Ascending aorta (tissue), 2 donors: ENCODE measurements at regions not wholly inside any gene's neighbourhood (a gene's known extent, or its start where the extent isn't known, plus 50 kb on each side); places are given as distances from the start of the nearest gene placed in this dataset.

Source experiments
- DNase-seq, 2 donors: peaks; one replicate each; pipeline ENCODE4 v3.0.0-alpha.2; 2019; ENCODE audit warnings: low spot score in 2 of 2
- H3K27ac ChIP-seq, 2 donors: fragments of 200-600 bp; sonication (generic); one replicate each; pipeline ENCODE4 v1.5.1; 2016 to 2017; ENCODE audit warnings: mild to moderate bottlenecking in 1 of 2
- H3K27me3 ChIP-seq: fragments of 200-600 bp; sonication (generic); one replicate; pipeline ENCODE4 v1.5.1; 2017
- H3K36me3 ChIP-seq, 2 donors: fragments of 200-600 bp; sonication (generic); one replicate each; pipeline ENCODE4 v1.5.1; 2016
- H3K4me1 ChIP-seq, 2 donors: fragments of 200-600 bp; sonication (generic); one replicate each; pipeline ENCODE4 v1.5.1; 2016 to 2017; ENCODE audit warnings: mild to moderate bottlenecking in 1 of 2
- H3K4me3 ChIP-seq, 2 donors: fragments of 200-600 bp; sonication (generic); one replicate each; pipeline ENCODE4 v1.5.1; 2016 to 2017; ENCODE audit warnings: mild to moderate bottlenecking in 1 of 2
- H3K9me3 ChIP-seq, 2 donors: fragments of 200-600 bp; sonication (generic); one replicate each; pipeline ENCODE4 v1.5.1; 2016
- CTCF ChIP-seq, 3 experiments: fragments of 200-600 bp in 2 of 3; fragments of 450-650 bp in 1 of 3; sonication (generic) in 2 of 3; IDR thresholded peaks; one replicate each; pipeline ENCODE4 v1.5.1; 2016 to 2019; ENCODE audit warnings: antibody characterized with exemption in 3 of 3, mild to moderate bottlenecking in 1 of 3, moderate library complexity in 1 of 3
- intact Hi-C: fragments of 100-400 bp; cut with DNase I; formaldehyde crosslinking; loops from one replicate; pipeline ENCODE4 v1.15.1; 2023

- Histone ChIP-seq H3K27me3 (no peaks in the 10 kb centered on the region), H3K27ac (no peak overlapping the region), H3K4me3 (no peak overlapping the region), H3K36me3 (no peaks in the 10 kb centered on the region), H3K4me1 (no peaks in the 10 kb centered on the region), H3K9me3 (no peaks in the 10 kb centered on the region)
- TF ChIP-seq CTCF (IDR thresholded peaks at IDR 0.05), result no peak
- intact Hi-C loops, result no loop called here
- no peak for DNase-seq
Measured at GRCh38 chr13:95447814-95448213, 104.7 kb upstream of the CLDN10 start.

- intact Hi-C loops, result no loop called here
- Histone ChIP-seq H3K9me3 (no peaks in the 10 kb centered on the region), H3K4me1 (no peaks in the 10 kb centered on the region), H3K27me3 (no peaks in the 10 kb centered on the region), H3K27ac (no peak overlapping the region), H3K36me3 (no peaks in the 10 kb centered on the region), H3K4me3 (no peak overlapping the region)
- no peak for DNase-seq
- TF ChIP-seq CTCF (IDR thresholded peaks at IDR 0.05), result no peak
Measured at GRCh38 chr13:95451656-95452055, 100.9 kb upstream of the CLDN10 start.

- H3K4me3 ChIP-seq, result no peak overlapping the region
- TF ChIP-seq CTCF (IDR thresholded peaks at IDR 0.05), result no peak
- intact Hi-C loops, result no loop called here
Measured at GRCh38 chr13:95452375-95452774, 100.1 kb upstream of the CLDN10 start.

GRCh38 chr13:95455782-95456181 is 96.7 kb upstream of the CLDN10 start:
- no peak for TF ChIP-seq CTCF (IDR thresholded peaks at IDR 0.05)
- Histone ChIP-seq H3K27ac (no peak overlapping the region), H3K36me3 (no peaks in the 10 kb centered on the region), H3K27me3 (no peaks in the 10 kb centered on the region), H3K4me1 (no peaks in the 10 kb centered on the region), H3K9me3 (peaks cover 0 to 8% of the 10 kb centered on the region in 2 donors), H3K4me3 (no peak overlapping the region)
- intact Hi-C loops, result no loop called here
- no peak for DNase-seq

More at GRCh38 chr13:95452375-95452774, 100.1 kb upstream of the CLDN10 start:
- no peaks in the 10 kb centered on the region for H3K9me3 ChIP-seq
- no peak for DNase-seq
- no peak overlapping the region for H3K27ac ChIP-seq
- H3K27me3 ChIP-seq, result no peaks in the 10 kb centered on the region
- H3K36me3 ChIP-seq, result no peaks in the 10 kb centered on the region
- H3K4me1 ChIP-seq, result no peaks in the 10 kb centered on the region

- TF ChIP-seq CTCF (IDR thresholded peaks at IDR 0.05), result no peak
- DNase-seq, result no peak
- Histone ChIP-seq H3K9me3 (peaks cover 0 to 8% of the 10 kb centered on the region in 2 donors), H3K36me3 (no peaks in the 10 kb centered on the region), H3K4me1 (no peaks in the 10 kb centered on the region), H3K27ac (no peak overlapping the region), H3K27me3 (no peaks in the 10 kb centered on the region), H3K4me3 (no peak overlapping the region)
- intact Hi-C loops, result no loop called here
Measured at GRCh38 chr13:95456815-95457214, 95.7 kb upstream of the CLDN10 start.

- DNase-seq, result no peak
- intact Hi-C loops, result no loop called here
- Histone ChIP-seq H3K27me3 (no peaks in the 10 kb centered on the region), H3K4me3 (no peak overlapping the region), H3K36me3 (no peaks in the 10 kb centered on the region), H3K4me1 (no peaks in the 10 kb centered on the region), H3K27ac (no peak overlapping the region), H3K9me3 (peaks cover 0 to 8% of the 10 kb centered on the region in 2 donors)
- no peak for TF ChIP-seq CTCF (IDR thresholded peaks at IDR 0.05)
Measured at GRCh38 chr13:95457294-95457693, 95.2 kb upstream of the CLDN10 start.
